Stimulated activated CD8-positive, alpha-beta memory T cell treated with anti-CD3 and anti-CD28 coated beads, Interleukin-4, amount 100 ng/mL, for 48 hours (primary cell): ENCODE measurements at regions not wholly inside any gene's neighbourhood (a gene's known extent, or its start where the extent isn't known, plus 50 kb on each side); places are given as distances from the start of the nearest gene placed in this dataset.

ENCODE experiments used
- DNase-seq: peaks from one replicate; pipeline ENCODE4 v3.0.0-alpha.2; 2020

DNA sequence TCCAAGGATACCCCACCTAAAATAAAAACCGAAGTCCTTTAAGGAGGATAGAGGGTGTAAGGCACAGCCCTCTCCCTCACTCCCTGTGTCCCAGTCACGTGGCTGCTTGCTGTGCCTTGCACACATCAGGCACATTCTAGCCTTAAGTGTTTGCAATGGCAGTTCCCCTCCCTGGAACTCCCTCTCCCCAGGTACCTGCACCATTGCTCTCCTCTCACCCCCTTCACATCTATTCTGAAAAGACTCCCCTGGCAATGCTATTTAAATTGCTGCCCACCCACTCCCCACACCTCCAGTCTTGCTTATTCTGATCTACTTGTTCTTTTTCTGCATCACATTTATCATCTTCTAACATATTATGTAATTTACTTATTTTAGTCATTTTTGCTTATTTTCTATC, 91.6 kb upstream of the LNX1 start:
- DNase-seq, result no peak

DNA sequence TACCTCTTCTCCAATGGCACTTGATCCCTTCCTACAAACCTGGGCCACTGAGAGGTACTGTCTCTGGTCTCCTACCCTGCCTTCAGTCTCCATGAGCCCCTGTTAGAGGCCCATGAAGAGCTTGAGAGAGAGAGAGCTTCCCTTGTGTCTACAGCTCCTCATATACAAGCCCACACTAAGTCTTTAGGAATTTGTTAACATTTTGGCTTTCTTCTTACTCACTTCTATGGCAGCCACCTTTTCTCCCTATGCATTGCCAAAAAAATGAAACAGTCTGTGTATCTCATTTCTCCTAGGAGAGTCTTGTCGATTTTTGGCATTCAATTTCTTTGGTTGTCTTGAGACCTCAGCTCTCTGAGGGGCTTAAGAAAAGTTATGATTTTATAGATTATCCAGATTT, 90.9 kb upstream of the LNX1 start:
- DNase-seq, result no peak

DNA sequence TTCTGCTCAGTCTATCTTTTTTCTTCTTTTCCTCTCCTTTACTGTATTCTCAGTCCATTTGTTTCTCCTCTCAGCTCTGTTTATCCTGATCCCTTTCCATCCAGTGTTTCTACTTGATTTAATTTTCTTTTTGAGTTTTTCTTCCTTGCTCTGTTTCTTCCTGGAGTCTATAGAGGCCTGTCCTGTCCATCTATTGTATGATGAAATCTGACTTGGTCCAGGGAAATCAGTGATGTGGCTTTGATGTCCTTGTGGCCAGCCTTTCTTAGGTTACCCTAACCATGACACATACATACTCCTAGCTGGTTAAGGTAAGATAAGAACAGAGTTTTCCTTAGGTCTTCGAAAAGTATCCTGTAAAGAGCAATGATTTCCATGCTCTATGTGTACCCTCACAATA, 89.3 kb upstream of the LNX1 start:
- DNase-seq, result no peak

DNA sequence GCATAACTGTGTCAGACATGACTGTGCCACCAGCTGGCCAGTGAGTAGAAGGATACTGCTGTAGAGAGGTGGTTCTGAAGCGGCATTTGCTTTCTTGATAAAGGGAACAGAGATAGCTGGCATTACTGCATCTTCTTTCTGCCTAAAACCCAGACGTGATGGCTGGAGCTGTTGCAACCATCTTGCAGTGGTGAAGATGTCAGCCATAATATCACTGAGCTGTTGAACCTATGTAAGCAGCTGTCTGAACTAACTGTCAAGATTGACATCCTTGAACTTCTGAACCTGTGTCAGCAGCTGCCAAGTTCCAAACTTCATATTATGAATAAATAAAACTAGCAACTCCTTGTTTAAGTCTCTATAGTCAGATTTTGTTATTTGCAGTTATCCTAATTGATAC, 88.9 kb upstream of the LNX1 start:
- no peak for DNase-seq

DNA sequence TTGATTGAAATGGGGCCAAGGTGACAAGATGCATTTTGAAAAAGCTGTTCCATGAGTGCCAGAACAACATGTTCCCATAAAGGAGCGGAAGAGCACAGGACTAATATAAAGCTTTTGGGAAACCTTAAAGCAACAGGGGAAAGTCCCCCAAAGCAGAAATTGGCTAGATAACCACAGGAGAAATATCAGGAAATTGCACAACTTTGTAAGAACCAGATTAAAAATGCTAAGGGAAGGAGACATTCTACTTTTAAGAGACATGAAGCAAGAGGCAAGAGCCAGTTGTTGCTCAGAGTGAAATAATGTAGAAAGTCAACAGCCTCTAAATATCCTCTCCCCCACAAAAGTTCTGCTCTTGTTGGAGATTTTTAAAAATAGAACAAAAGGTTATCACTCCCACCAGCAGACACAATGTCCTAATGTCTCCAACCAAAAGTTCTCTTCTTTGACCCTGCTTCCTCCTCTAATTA, 85.2 kb upstream of the LNX1 start:
- DNase-seq, result no peak

DNA sequence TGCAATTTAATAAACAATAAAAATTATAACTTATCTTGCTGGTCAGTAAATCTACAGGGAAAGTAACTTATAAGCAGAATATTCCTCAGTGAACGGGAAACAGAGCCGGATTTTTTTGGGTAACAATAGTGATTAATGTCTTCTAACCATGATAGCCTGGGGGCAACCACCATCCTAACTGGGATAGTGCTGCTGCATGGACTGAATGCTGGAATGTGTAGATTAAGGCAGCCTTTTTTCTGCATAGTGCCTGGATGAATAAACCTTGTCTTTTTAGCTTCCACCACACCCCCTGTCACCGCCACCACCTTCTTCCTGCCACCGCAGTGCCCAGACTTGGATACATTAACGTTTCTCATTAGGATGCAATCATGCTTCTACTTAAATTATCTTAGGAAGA, 83.6 kb upstream of the LNX1 start:
- DNase-seq, result no peak

DNA sequence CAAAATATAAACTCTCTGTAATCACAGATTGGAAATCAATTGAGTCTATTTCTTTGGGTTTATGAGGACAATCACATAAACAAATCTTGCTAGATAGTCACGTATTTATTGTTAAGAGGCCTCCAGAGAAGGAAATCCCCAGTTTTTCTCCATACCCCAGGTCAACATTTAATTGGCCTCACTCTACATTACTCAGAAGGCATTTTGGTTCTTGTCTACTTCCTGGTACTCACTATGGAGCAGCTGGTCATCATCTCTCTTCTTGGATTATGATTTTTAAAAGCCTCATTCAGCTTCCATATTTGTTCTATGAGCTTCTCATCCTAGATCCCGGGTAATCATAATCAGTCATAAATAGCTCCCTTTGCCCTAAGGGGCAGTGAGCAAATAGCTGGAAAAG, 81.6 kb upstream of the LNX1 start:
- DNase-seq, result no peak

DNA sequence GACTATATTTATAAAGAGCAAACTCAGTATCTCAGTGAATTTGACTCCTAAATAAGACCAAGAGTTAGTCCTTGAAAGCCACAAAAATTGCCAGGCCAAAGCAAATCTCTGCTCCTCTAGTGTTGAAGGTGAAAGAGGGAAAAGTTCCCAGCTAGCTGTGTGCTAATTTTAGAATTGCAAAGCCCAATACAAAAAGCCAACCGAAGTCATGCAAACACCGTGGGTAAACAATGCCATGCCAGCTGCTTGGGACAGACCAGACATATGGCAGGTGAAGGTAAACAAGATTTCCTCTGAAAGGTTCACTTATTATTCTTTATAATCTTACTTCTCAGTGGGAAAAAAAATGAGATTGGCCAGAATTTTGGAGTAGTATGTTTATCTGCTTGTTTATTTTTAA, 80.5 kb upstream of the LNX1 start:
- no peak for DNase-seq

DNA sequence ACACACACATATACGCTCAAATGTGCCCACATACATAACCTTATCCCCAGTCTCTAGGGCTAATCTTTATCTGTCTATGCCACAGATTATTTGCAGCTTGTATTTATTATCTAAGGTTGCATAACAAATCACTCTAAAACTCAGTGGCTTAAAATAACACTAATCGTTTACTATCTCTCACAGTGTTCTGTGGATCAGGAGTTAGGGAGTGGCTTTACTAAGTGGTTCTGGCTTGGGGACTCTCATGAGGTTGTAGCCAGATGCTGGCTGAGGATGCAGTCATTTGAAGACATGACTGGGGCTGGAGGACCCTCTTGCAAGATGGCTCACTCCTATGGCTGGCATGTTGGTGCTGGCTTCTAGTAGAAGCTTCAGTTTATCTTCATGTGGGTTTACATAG, 68.5 kb upstream of the LNX1 start:
- no peak for DNase-seq

DNA sequence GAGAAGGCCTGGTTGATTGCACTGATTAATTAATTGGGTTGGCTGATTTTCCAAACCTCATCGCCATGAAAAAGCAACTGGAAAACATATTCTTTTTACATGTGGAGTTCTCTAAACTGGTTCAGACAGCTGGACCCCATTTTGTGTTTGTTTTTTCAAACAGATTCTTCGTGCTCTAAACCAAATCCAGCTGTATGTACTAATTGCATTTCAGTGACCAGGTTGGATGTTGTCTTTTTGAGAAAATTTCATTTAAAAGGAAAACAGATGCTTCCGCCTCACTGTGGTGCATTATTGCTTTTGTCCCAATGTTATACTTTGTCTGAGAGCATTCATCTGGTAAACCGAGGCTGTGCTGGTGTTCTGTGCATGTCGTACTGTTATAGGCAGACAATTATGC, 67.8 kb upstream of the LNX1 start:
- no peak for DNase-seq

DNA sequence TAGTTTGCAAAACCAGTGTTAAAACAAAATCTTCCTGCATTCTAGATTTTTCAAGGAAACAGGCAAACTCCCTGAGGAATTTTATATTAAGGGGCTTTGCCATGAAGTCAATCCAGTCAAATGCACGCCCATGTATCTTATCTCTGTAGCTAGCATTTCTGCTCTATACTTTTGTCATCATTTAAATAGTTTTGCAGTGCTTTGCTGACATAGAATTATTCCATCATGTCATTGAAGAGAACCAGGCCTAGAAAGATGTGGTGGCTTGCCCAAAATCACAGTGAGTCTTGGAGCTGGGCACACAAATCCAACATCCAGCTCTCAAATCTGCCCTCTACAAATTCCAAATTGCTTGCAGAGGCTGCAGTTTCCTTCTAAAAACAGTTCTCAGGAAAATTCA, 66.7 kb upstream of the LNX1 start:
- no peak for DNase-seq

DNA sequence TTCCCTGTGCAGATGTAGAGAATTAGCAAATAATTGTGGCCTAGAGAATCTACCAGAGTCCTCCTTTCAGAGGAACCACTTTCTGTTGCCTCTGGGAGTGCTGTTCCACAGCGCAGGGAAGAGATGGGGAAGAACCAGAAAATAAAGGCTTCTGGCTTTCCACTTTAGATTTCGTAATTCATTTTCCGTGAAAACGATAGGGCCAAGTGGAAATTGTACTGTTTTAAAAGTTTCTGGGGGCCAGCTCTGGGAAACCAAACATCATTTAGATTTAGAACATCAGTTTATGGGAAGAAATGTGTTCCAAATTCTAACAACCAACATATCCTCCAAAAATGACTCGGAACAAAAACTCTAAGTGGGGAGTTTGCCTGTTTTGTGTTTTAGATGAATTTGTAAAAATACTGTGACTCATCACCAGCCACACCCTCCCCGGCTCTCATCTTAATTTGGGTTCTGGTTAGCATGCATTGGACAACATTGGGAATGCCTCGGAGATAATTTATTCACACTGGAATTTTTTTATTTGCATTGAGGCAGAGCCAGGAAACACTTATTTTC, 65.2 kb upstream of the LNX1 start:
- DNase-seq, result no peak

DNA sequence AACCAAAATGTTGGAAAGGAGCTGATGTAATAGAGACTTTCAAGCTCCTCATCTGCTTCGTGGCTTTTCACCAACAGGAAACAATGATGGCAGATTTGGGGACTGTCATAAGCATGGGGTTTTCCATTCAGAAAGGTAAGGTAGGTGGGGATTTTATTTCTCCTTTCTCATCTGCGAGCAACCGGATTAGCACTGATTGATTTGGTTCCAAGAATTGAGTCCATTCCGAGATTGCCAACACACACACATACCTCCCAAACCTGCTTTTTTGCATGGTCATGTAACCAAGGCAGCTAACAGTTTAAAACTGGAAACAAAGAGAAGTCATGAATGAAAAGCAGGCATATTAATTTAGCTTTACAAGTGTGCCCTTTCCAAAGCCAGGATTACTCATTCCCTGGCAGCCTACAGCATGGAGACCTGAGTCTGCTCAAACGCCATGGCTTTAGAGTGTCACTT, 63.0 kb upstream of the LNX1 start:
- no peak for DNase-seq

DNA sequence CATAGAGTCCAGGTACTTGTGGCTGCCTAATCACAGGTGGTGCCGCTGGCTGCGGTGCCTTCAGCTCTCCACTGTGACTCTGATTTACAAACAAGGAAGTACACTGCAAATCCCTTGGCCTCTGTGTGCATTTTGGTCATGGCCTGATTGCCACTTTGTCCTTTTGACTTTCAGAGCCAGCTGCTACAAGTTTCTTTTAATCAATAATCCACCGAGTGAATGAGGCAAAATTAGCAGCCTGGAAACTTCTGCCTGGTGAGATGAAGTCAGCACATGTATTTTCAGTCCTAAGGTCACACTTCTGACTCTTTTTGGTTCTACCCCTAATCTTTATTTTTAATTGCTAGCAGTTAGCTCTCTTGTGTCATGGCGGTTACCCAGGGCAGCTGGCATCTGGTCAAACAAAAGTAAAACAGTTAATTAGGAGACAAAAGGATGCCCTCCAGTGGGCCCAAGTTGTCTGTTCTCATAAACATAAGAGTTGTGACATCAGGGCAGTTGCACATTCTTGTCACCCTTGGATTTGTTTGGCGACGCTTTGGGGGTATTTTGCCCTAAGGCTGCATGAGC, 62.3 kb upstream of the LNX1 start:
- no peak for DNase-seq

DNA sequence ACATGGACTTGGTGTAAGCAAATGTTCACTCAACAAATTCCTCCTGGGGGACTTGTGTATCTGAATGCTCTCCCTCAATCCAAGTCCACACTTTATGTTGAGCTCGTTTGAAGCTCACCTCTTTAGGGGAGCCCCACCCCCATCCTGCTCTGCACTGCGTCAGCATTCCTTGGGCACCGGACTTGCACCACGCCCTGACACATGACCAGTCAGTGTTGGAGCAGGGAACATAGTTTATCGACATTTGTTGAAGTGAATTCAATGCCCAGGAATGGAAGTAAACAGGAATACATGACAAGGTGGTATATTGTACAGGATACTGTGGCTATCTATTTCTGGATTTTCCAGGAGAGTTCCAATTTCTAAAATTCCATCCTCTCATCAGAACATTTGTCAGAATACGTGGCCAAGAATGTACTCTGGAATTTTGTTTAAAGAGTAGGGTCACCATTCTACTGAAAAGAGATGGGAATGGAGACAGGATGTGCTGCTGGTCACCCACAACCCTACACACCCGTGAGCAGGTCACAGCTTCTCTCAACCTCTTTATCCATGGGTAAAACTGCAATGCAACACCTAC, 60.0 kb upstream of the LNX1 start:
- no peak for DNase-seq

DNA sequence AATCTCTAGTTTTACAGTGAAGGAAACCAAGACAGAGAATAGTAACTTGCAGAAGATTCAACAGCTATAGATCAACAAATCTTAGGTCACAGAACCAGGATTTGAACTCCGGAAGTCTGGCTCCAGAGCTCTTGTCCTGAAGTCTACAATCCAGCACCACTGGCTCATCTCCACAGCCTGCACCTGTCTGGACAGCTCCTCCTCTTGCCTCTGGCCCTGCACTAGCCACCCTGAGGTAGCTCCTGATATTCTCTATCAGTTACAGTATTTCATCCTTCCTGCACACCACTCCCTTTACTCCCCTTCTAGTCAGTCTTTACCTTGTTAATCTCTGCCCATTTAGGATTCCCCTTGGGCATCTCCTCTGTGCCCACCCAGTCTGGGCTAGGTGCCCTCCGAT, 58.1 kb upstream of the LNX1 start:
- no peak for DNase-seq

DNA sequence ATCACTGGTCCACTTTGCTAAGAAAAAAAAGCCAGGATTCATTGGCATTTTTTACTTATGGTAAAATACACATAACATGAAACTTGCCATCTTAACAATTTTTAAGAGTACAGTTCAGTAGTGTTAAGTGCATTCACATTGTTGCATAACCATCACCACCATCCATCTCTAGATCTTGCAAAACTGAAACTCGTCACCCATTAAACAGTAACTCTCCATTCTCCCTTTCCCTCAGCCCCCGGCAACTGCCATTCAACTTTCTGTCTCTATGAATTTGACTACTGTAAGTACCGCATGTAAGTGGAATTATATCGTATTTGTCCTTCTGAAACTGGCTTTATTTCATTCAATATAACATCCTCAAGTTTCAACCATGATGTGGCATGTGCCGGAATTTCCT, 56.3 kb upstream of the LNX1 start:
- no peak for DNase-seq

DNA sequence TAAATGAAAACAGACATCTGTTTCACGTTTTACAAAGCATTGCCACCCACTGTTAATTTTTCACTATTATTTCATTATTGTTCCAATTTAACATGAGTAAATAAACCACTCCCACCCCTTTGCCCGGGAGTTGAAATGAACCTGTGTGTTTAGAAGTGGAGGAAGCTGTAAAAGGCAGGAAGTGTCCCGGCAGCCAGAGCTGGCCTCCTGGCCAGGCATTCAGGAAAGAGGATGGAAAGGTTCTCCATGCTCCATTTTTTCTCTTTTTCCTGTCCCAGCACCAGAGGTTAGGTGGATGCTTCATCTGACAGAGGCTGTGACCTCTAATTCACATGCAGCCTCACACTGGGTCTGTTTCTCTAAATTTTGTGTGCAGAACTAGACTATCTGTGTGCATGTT, 55.5 kb upstream of the LNX1 start:
- no peak for DNase-seq

DNA sequence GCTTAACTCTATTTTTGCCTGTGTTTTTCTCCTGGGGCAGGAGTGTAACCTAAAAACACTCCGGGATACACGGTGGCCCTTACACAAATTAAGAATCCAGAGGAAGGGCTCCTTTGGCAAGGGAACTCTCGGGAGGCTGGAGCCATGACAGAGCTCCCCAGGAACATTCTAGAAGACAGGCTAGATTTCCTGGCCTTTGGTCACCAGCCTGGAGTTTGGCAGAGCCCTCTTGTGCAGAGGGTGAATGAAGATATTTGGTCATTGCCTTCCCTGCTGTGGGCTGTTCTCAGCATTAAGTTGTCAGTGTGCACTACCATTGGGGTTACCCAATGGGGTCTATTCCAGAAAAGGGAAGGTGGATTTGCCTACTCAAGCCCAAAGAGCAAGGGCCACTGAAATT, 53.8 kb upstream of the LNX1 start:
- no peak for DNase-seq

DNA sequence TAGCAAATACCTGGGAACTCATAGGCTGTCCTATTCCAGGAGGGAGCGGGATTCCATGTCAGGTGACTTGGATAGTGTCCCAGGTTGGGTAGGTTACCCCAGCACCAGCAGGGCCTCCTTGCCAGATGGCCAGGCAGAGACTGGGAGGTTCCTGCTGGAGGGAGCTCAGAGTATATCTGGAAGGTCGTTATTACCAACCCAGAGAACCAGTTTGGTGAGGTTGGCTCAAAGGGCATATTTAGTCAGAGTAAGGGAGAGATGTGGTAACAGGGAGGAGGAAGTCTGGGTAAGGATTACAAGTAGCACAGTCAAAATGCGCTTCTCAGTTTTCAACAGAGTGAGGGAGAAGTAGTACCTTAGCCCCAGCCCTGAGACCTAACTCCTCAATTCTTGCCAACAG, 53.3 kb upstream of the LNX1 start:
- no peak for DNase-seq
